ENCODE measurements at regions not wholly inside any gene's neighbourhood (a gene's known extent, or its start where the extent isn't known, plus 50 kb on each side); places are given as distances from the start of the nearest gene placed in this dataset.

- Histone ChIP-seq H3K79me2 (ENCODE audit: low read length) (no peaks in the 10 kb centered on the region), H3K9me2 (replicated peaks; ENCODE audit: insufficient read depth, low read length) (no peaks in the 10 kb centered on the region), H3K4me2 (ENCODE audit: low read depth, low read length) (no peak overlapping the region), H2AFZ (ENCODE audit: low read length) (no peak overlapping the region), H3K4me1 (ENCODE audit: low read length) (no peaks in the 10 kb centered on the region), H3K27me3 (replicated peaks; ENCODE audit: insufficient read depth, low read length) (no peaks in the 10 kb centered on the region), H3F3A (ENCODE audit: insufficient read depth, low read length) (no peaks in the 10 kb centered on the region), H3K27ac (ENCODE audit: low read length) (no peak overlapping the region), H3K9me3 (replicated peaks; ENCODE audit: insufficient read depth, low read length) (no peaks in the 10 kb centered on the region), H3K36me3 (replicated peaks; ENCODE audit: insufficient read depth, low read length) (no peaks in the 10 kb centered on the region), H4K20me1 (ENCODE audit: insufficient read depth, low read length) (no peaks in the 10 kb centered on the region), H3K9ac (ENCODE audit: low read length) (no peak overlapping the region), H3K4me3 (ENCODE audit: low read length) (no peak overlapping the region)
- no peak for DNase-seq
- TF ChIP-seq EZH2 (optimal IDR thresholded peaks at IDR 0.05; ENCODE audit: low read depth, low read length) (no peak), EZH2phosphoT487 (IDR thresholded peaks at IDR 0.05; ENCODE audit: low read length) (no peak), CTCF (IDR thresholded peaks at IDR 0.05; ENCODE audit: low read length) (no peak)
Measured at GRCh38 chr20:60485012-60485760, 527.0 kb downstream of the CDH26 start.

- Histone ChIP-seq H3K4me2 (ENCODE audit: low read depth, low read length) (no peak overlapping the region), H3K4me1 (ENCODE audit: low read length) (no peaks in the 10 kb centered on the region), H3K79me2 (ENCODE audit: low read length) (no peaks in the 10 kb centered on the region), H4K20me1 (ENCODE audit: insufficient read depth, low read length) (no peaks in the 10 kb centered on the region), H3K27ac (ENCODE audit: low read length) (no peak overlapping the region), H2AFZ (ENCODE audit: low read length) (no peak overlapping the region), H3K9me2 (replicated peaks; ENCODE audit: insufficient read depth, low read length) (no peaks in the 10 kb centered on the region), H3K9ac (ENCODE audit: low read length) (no peak overlapping the region), H3K36me3 (replicated peaks; ENCODE audit: insufficient read depth, low read length) (no peaks in the 10 kb centered on the region), H3F3A (ENCODE audit: insufficient read depth, low read length) (no peaks in the 10 kb centered on the region), H3K9me3 (replicated peaks; ENCODE audit: insufficient read depth, low read length) (no peaks in the 10 kb centered on the region), H3K4me3 (ENCODE audit: low read length) (no peak overlapping the region), H3K27me3 (replicated peaks; ENCODE audit: insufficient read depth, low read length) (no peaks in the 10 kb centered on the region)
- DNase-seq: no peak
- TF ChIP-seq EZH2 (optimal IDR thresholded peaks at IDR 0.05; ENCODE audit: low read depth, low read length) (no peak), EZH2phosphoT487 (IDR thresholded peaks at IDR 0.05; ENCODE audit: low read length) (no peak), CTCF (IDR thresholded peaks at IDR 0.05; ENCODE audit: low read length) (no peak)
Measured at GRCh38 chr20:60486315-60486714, 528.1 kb downstream of the CDH26 start.

GRCh38 chr20:60486937-60487336 is 528.7 kb downstream of the CDH26 start:
- Histone ChIP-seq H3K4me3 (ENCODE audit: low read length) (no peak overlapping the region), H3F3A (ENCODE audit: insufficient read depth, low read length) (no peaks in the 10 kb centered on the region), H3K4me2 (ENCODE audit: low read depth, low read length) (no peak overlapping the region), H3K27me3 (replicated peaks; ENCODE audit: insufficient read depth, low read length) (no peaks in the 10 kb centered on the region), H3K9ac (ENCODE audit: low read length) (no peak overlapping the region), H2AFZ (ENCODE audit: low read length) (no peak overlapping the region), H3K27ac (ENCODE audit: low read length) (no peak overlapping the region), H4K20me1 (ENCODE audit: insufficient read depth, low read length) (no peaks in the 10 kb centered on the region), H3K79me2 (ENCODE audit: low read length) (no peaks in the 10 kb centered on the region), H3K9me3 (replicated peaks; ENCODE audit: insufficient read depth, low read length) (no peaks in the 10 kb centered on the region), H3K36me3 (replicated peaks; ENCODE audit: insufficient read depth, low read length) (no peaks in the 10 kb centered on the region), H3K9me2 (replicated peaks; ENCODE audit: insufficient read depth, low read length) (no peaks in the 10 kb centered on the region), H3K4me1 (ENCODE audit: low read length) (no peaks in the 10 kb centered on the region)
- no peak for DNase-seq
- no peak for TF ChIP-seq CTCF (IDR thresholded peaks at IDR 0.05; ENCODE audit: low read length)
- TF ChIP-seq EZH2 (optimal IDR thresholded peaks at IDR 0.05; ENCODE audit: low read depth, low read length): no peak
- TF ChIP-seq EZH2phosphoT487 (IDR thresholded peaks at IDR 0.05; ENCODE audit: low read length): no peak
